ENCODE measurements at regions not wholly inside any gene's neighbourhood (a gene's known extent, or its start where the extent isn't known, plus 50 kb on each side); places are given as distances from the start of the nearest gene placed in this dataset.

GRCh38 chr6:145261758-145262157, 473.6 kb downstream of the EPM2A start:
- no peak for TF ChIP-seq RAD21 (CRISPR knock-in tag; IDR thresholded peaks at IDR 0.05)
- no peak for TF ChIP-seq GRHL1 (CRISPR knock-in tag; conservative IDR thresholded peaks at IDR 0.05)
- TF ChIP-seq MIER2 (CRISPR knock-in tag; IDR thresholded peaks at IDR 0.05) = no peak
- no peak for TF ChIP-seq HMG20B (CRISPR knock-in tag; conservative IDR thresholded peaks at IDR 0.05)
- TF ChIP-seq CTCF (CRISPR knock-in tag; IDR thresholded peaks at IDR 0.05) = no peak
- no peak for TF ChIP-seq ZNF18 (CRISPR knock-in tag; IDR thresholded peaks at IDR 0.05; ENCODE audit: insufficient replicate concordance)
- TF ChIP-seq PCBP1 (IDR thresholded peaks at IDR 0.05; ENCODE audit: borderline replicate concordance, low read depth, low read length) = no peak

All from HepG2 (cell line).